HG02884 (cell line): ENCODE measurements at regions not wholly inside any gene's neighbourhood (a gene's known extent, or its start where the extent isn't known, plus 50 kb on each side); places are given as distances from the start of the nearest gene placed in this dataset.
A peak's percentile ranks its signal among the peaks of the same experiment; 100 is the strongest.

Source experiments
- ATAC-seq: cut with Tn5 transposase; IDR thresholded peaks from one replicate; pipeline ENCODE4 v1.9.1; 2021; ENCODE audit warnings: mild to moderate bottlenecking, moderate library complexity; ENCODE audit not compliant: unreplicated experiment

- peak; percentile 90 for ATAC-seq
These were observed 401.2 kb downstream of the GALR1 start for GRCh38 chr18:77650799-77651385.

GRCh38 chr18:77651441-77651840 lies 401.8 kb downstream of the GALR1 start:
- no peak for ATAC-seq

GRCh38 chr18:77653792-77654191 lies 404.1 kb downstream of the GALR1 start:
- ATAC-seq: no peak

GRCh38 chr18:77654302-77654701 lies 404.7 kb downstream of the GALR1 start:
- no peak for ATAC-seq

GRCh38 chr18:77657651-77658298 lies 408.1 kb downstream of the GALR1 start:
- no peak for ATAC-seq

- no peak for ATAC-seq
These were observed 408.6 kb downstream of the GALR1 start for GRCh38 chr18:77658299-77658662.

- ATAC-seq: no peak
These were observed 409.3 kb downstream of the GALR1 start for GRCh38 chr18:77658751-77659448.

GRCh38 chr18:77666613-77667012 lies 417.0 kb downstream of the GALR1 start:
- ATAC-seq: no peak

- ATAC-seq: no peak
These were observed 418.6 kb downstream of the GALR1 start for GRCh38 chr18:77668219-77668618.

- ATAC-seq: no peak
These were observed 419.7 kb downstream of the GALR1 start for GRCh38 chr18:77669331-77669730.

GRCh38 chr18:77671456-77672167 lies 422.0 kb downstream of the GALR1 start:
- no peak for ATAC-seq

GRCh38 chr18:77676910-77677309 lies 427.3 kb downstream of the GALR1 start:
- ATAC-seq: no peak

- no peak for ATAC-seq
These were observed 427.9 kb downstream of the GALR1 start for GRCh38 chr18:77677536-77677935.

GRCh38 chr18:77679869-77680268 lies 430.2 kb downstream of the GALR1 start:
- no peak for ATAC-seq

GRCh38 chr18:77700051-77700450 lies 450.4 kb downstream of the GALR1 start:
- no peak for ATAC-seq

GRCh38 chr18:77701977-77702376 lies 452.3 kb downstream of the GALR1 start:
- no peak for ATAC-seq

- ATAC-seq: no peak
These were observed 453.0 kb downstream of the GALR1 start for GRCh38 chr18:77702686-77703085.

- ATAC-seq: no peak
These were observed 455.7 kb downstream of the GALR1 start for GRCh38 chr18:77705301-77705700.

GRCh38 chr18:77708826-77709506 lies 459.3 kb downstream of the GALR1 start:
- peak; percentile 54 for ATAC-seq

- ATAC-seq: no peak
These were observed 461.4 kb downstream of the GALR1 start for GRCh38 chr18:77711096-77711495.

GRCh38 chr18:77714716-77715115 lies 465.1 kb downstream of the GALR1 start:
- ATAC-seq: no peak
